ENCODE measurements at regions not wholly inside any gene's neighbourhood (a gene's known extent, or its start where the extent isn't known, plus 50 kb on each side); places are given as distances from the start of the nearest gene placed in this dataset.
"Not testable (repeated sequence)": the region's sequence is repeated elsewhere in the genome, so short reads cannot be mapped to it uniquely, and the experiment has no call there.

- DNase-seq (ENCODE audit: low spot score), result no peak
- in situ Hi-C loops (cut with MboI; ENCODE audit: low sequenced_read_pairs, unreplicated experiment), result no loop called here
Measured at GRCh38 chr5:159801303-159801702, 115.0 kb upstream of the ADRA1B start.

DNA sequence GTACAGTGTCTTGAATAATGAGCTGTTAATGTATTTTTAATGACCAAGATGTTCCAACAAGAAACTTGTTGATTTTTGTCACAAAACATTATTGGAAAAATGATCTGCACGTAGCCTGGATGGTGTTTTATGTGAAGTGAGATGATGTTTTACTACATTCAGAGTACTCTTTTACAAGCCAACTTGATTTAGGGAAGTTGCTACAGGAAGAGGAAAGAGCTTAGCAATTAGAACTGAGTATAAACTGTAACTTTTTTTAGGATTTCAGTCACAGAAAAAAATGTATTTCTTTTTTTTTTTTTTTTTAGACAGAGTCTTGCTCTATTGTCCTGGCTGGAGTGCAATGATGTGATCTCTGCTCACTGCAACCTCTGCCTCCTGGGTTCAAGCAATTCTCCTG is 113.6 kb upstream of the ADRA1B start:
- in situ Hi-C loops (cut with MboI; ENCODE audit: low sequenced_read_pairs, unreplicated experiment), result no loop called here
- DNase-seq (ENCODE audit: low spot score), result no peak
- TF ChIP-seq, protein P1, sequence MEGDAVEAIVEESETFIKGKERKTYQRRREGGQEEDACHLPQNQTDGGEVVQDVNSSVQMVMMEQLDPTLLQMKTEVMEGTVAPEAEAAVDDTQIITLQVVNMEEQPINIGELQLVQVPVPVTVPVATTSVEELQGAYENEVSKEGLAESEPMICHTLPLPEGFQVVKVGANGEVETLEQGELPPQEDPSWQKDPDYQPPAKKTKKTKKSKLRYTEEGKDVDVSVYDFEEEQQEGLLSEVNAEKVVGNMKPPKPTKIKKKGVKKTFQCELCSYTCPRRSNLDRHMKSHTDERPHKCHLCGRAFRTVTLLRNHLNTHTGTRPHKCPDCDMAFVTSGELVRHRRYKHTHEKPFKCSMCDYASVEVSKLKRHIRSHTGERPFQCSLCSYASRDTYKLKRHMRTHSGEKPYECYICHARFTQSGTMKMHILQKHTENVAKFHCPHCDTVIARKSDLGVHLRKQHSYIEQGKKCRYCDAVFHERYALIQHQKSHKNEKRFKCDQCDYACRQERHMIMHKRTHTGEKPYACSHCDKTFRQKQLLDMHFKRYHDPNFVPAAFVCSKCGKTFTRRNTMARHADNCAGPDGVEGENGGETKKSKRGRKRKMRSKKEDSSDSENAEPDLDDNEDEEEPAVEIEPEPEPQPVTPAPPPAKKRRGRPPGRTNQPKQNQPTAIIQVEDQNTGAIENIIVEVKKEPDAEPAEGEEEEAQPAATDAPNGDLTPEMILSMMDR (IDR thresholded peaks at IDR 0.05; ENCODE audit: borderline replicate concordance, control extremely low read depth, extremely low read depth, insufficient read depth, missing control alignments), result no peak

More at GRCh38 chr5:159801303-159801702, 115.0 kb upstream of the ADRA1B start:
- TF ChIP-seq, protein P1 (IDR thresholded peaks at IDR 0.05; ENCODE audit: borderline replicate concordance, control extremely low read depth, extremely low read depth, insufficient read depth, missing control alignments), result no peak

DNA sequence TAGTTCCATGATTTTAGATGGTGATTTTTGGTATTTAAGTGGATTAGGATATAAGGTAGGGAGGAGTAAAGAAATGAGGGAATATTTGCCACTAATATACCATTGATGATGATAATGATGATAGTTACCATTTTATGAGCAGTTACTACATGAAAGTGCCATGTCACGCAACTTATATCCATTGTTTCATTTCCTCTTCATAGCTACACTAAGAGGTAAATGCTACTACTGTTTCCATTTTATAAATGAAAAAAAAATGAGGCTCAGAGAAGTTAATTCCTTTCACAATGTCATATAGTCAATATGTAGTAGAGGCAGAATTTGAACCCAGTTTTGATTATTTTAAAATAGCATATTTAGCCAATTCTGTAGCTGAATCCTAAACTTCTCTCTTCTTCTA is 112.2 kb upstream of the ADRA1B start:
- in situ Hi-C loops (cut with MboI; ENCODE audit: low sequenced_read_pairs, unreplicated experiment), result no loop called here
- DNase-seq (ENCODE audit: low spot score), result no peak
- TF ChIP-seq, protein P1 (IDR thresholded peaks at IDR 0.05; ENCODE audit: borderline replicate concordance, control extremely low read depth, extremely low read depth, insufficient read depth, missing control alignments), result no peak

DNA sequence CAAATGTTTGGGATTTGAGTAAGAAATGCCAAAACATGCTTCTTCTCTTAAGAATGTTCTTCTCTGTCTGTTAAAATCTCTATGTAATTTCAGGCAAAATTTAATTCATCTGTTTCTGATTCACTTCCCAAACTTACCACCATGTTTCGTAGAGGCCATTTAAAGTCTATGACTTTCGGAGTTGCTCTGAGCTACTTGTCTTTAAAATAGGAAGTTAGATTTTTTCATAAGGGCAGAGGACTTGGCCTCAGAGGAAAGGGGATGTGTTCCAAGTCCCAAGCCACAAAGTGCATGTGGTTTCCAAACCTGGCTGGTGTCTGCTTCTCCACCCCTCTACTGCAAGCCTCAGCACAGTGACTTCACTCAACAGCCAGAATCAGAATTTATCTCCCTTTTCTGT is 111.3 kb upstream of the ADRA1B start:
- DNase-seq (ENCODE audit: low spot score), result no peak
- in situ Hi-C loops (cut with MboI; ENCODE audit: low sequenced_read_pairs, unreplicated experiment), result no loop called here
- TF ChIP-seq, protein P1 (IDR thresholded peaks at IDR 0.05; ENCODE audit: borderline replicate concordance, control extremely low read depth, extremely low read depth, insufficient read depth, missing control alignments), result no peak

DNA sequence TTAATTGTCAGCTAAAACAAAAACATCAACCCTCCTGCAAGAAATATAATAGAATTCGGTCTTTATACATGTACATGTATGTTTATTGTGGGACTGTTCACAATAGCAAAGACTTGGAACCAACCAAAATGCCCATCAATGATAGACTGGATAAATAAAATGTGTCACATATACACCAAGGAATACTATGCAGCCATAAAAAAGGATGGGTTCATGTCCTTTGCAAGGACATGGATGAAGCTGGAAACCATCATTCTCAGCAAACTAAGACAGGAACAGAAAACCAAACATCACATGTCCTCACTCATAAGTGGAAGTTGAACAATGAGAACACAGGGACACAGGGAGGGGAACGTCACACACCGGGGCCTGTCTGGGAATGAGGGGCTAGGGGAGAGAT is 109.1 kb upstream of the ADRA1B start:
- in situ Hi-C loops (cut with MboI; ENCODE audit: low sequenced_read_pairs, unreplicated experiment); DNase-seq (ENCODE audit: low spot score): not testable (repeated sequence)

GRCh38 chr5:159807586-159807985 is 108.7 kb upstream of the ADRA1B start:
- DNase-seq (ENCODE audit: low spot score), result no peak
- TF ChIP-seq, protein P1 (IDR thresholded peaks at IDR 0.05; ENCODE audit: borderline replicate concordance, control extremely low read depth, extremely low read depth, insufficient read depth, missing control alignments), result no peak
- in situ Hi-C loops (cut with MboI; ENCODE audit: low sequenced_read_pairs, unreplicated experiment), result no loop called here

- in situ Hi-C loops (cut with MboI; ENCODE audit: low sequenced_read_pairs, unreplicated experiment), result no loop called here
- DNase-seq (ENCODE audit: low spot score), result no peak
Measured at GRCh38 chr5:159811712-159812111, 104.6 kb upstream of the ADRA1B start.

DNA sequence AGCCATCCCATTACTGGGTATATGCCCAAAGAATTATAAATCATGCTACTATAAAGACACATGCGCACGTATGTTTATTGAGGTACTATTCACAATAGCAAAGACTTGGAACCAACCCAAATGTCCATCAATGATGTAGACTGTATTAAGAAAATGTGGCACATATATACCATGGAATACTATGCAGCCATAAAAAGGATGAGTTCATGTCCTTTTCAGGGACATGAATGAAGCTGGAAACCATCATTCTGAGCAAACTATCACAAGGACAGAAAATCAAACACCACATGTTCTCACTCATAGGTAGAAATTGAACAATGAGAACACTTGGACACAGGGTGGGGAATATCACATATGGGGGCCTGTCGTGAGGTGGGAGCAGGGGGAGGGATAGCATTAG is 103.5 kb upstream of the ADRA1B start:
- DNase-seq (ENCODE audit: low spot score); in situ Hi-C loops (cut with MboI; ENCODE audit: low sequenced_read_pairs, unreplicated experiment): not testable (repeated sequence)

More at GRCh38 chr5:159811712-159812111, 104.6 kb upstream of the ADRA1B start:
- TF ChIP-seq, protein P1 (IDR thresholded peaks at IDR 0.05; ENCODE audit: borderline replicate concordance, control extremely low read depth, extremely low read depth, insufficient read depth, missing control alignments), result no peak

Data from GM13976 (cell line).